Inflammatory macrophage treated with lipopolysaccharide for 1 hour (primary cell): ENCODE measurements at regions not wholly inside any gene's neighbourhood (a gene's known extent, or its start where the extent isn't known, plus 50 kb on each side); places are given as distances from the start of the nearest gene placed in this dataset.

Source experiments
- DNase-seq, 2 donors: peaks; one replicate each; pipeline ENCODE4 v3.0.0-alpha.2; 2020 to 2022

DNA sequence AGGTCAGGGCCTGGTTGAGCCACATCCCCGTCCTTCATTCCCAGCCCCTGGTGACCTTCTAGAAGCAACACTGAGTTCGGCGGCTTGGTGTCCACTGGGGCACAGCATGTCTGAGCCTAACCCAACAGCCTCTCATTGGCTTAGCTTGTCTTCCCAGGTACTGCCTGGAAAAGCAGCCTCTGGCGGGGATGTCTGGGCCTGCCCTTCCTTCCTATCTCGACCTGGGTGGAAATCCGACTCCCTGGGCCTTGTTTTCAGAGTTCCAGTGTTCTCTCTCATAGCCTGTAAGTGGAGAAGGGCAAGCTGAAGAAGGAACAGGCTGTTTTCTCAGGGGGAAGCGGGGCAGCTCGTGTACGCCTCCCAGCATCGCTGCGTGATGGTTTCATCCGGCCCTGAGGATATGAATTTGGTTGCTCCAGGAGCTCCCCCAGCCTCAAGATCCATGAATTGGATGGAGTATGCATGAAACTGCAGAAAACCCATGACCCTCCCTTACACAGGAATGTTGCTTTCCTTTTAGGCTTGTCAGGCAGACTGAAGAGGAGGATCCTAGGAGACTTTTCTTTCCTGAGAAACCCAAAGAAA is 116.5 kb upstream of the IRF2BP2 start:
- no peak for DNase-seq

DNA sequence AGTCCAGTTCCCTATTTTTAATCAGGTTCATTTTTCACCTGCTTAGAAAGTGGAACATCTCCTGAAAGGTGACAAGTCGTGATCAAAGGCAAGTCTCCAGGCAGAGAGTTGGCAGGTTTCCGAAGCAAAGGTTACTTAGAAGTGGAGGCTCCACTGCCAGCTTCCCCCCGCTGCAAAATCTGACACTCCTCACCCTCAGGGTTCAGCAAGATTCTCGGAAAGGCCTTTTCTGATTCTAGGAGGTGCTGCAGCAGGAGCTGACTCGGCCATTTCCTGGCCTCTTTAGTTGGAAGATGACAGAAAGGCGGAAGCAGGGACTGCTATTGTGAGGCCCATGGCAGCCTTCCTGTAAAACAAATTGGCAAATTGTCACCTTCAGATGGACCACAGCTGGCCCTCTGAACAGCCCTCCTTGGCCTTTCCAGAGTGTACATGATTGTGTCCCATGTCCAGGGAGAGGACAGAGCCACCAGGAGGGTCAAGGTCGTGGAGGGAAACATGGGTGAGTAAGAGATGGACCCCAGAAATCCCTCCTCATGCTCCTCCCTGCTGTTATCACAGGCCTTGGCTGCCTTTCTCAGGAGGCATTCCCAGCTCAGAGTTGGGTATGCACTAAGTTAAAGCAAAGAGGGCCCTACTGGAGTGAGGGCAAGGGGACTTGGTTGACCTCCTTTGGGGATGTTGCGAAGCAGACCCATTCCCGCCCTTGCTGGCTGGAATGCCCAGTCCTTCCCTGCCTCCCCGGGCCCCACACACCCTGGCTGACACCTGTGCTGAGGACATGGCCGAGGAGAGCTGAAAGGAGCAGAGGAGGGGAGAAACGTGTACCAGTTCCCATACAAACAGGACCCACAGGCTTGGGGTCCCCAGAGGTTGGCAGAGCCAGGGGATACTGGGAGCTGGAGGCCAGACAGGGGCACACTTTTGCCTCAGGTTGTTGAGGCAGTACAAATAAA is 115.5 kb upstream of the IRF2BP2 start:
- DNase-seq, result peak in 1 of 2 donors; percentile 61

DNA sequence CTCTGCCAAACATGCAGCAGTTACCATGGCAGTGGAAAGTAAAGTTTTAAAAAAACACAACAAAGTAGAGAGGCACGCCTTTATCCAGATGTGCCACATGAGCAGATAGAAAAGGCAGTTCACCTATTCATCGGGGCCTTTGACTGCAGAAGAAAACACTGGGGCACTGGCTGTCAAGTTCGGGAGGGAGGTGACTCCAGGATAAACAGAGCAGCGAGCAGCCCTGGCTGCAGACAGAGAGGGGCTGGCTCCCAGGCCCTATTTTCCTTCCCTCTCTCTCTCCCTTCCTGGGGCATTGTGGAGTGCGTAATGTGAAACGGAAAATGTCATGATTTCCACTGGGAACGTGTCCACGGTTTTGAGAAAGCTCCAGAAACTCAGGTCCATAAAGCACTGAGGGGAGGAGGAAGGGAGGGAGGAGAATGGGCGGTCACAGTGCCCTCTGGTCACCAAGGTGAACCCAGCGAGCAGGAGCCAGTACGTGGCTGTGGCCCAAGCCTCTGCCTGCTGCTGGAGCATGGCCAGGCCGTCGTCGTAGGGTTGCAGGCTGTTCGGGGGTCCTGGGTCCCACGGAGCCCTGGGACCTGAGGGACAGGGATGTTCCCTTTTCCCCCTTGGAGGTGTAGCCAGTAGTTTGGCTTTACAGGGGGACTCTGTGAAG is 114.7 kb upstream of the IRF2BP2 start:
- DNase-seq, result no peak

DNA sequence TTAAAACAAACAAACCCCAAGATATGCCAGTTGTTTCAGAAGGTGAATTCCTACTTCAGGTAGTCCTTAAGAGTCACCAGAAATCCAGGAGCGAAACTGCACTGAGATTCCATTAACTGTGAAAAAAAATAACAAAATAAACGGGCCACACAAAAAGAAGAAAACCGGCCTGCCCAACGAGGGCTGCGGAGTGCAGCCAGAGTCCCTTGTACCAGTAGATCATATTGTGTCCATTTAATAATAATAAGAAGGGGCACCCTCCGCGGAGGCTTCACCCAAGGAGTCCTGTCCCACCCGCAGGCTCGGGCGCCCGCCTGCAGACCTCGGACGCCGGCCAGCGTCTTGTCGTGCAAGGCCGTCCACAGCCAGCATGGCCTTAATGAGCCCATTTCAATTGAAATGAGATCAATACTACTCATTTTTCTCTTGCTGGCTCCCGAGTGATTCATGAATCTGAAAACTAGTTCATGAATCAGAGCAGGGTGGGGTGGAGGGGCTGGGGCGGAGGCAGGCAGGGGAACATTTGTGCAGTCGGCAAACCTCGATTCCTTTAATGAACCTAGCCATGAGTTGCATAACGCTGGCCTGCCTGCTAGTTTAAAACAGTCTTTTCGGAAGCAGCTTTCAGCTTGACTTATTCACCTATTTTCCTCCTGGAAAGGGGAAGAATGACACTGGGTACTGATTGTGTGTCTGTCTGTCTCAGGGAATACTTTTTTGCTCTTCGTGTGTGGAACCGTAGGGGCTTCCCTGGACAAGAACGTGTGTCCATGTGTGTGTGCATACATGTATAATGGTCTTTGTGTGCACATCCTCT is 113.1 kb upstream of the IRF2BP2 start:
- DNase-seq, result peak; percentile 61

DNA sequence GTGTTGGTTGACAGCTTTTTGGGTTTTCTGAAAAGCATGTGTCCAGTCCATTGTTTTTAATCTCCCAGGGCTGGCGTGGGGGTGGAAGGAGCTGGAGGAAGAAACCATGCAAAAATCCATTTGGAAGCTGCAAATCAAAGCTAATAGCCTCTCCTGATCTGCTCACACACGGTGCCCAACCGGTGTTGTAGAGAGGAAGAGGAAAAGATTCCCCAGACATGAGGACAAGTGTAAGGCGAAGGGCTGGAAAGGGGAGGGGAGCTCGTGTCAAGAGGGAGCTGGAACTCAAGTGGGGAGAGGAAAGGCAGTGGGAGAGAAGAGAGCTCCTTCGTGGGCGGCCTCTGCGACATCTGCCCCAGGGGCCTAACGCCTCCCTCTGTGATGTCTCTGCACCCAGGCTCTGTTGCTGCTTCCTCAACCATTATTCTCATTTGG is 112.3 kb upstream of the IRF2BP2 start:
- DNase-seq, result peak in 1 of 2 donors; percentile 22

DNA sequence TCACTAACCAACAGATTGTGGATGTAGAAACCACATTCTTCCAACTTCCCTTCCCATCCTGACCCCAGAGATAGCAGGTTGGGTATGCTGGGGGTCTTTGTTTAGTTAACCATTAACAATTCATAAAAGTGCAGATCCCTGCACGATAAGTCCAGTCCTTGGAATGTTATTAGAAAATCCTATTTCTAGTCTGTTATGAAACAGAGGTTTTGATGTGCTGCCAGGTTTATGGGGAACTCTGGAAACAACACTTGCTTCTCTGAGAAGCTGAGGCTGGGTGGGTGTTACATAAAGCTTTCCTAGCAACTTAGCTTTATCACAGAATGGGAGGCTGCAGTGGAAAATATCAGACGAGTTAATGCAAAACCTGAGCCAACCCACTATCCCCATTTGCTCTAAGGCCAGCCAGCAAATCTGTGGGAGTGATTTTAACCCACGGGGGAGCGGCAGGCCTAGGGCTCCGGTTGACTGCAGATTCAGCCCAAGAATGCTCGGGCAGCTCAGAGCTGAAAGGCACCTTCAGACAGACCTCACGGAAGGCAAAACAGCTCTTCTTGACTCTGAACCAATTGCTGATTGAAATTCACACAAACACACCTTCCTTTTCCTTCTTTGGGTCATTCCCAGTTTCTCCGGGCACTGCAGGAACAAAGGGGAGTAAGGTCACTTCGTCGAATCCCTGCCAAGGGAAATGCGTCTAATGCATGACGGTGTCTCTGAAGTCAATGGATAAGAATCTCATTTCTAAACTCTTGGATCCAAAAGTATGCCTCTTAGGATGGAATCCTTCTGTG is 111.7 kb upstream of the IRF2BP2 start:
- peak; percentile 29 for DNase-seq

DNA sequence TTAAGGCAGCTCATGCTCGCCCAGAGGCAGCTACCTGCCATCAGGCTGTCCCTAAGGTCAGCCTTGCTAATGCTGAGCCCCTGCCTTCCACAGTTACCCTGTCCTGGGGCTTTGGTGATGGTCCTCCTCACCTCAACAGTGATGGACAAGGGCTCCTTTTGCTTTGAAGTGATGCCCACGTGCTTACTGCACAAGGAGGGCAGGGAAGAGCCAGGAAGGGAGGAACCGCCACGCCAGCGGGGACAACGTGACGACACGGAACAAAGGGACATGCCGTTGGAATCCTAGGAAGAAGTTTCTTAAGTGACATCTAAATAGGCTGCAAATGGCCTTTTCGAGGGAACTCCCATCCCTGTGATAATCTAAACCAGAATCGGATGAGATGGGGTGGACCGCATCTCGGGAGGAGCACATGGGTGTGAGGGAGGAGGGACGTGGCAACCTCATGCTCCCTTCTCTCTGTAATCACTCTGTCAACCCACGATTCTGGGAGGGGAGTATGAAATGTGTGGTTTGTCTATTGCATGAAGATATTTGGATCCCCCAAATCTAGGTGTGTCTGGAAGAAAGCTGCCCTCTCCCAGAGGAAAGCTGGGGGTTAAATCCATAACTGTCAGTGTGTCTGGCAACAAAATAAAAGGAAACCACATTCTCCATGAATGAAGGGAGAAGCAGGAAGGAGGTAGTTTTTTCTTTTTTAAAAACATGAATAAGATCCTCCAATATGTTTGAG is 110.9 kb upstream of the IRF2BP2 start:
- no peak for DNase-seq

DNA sequence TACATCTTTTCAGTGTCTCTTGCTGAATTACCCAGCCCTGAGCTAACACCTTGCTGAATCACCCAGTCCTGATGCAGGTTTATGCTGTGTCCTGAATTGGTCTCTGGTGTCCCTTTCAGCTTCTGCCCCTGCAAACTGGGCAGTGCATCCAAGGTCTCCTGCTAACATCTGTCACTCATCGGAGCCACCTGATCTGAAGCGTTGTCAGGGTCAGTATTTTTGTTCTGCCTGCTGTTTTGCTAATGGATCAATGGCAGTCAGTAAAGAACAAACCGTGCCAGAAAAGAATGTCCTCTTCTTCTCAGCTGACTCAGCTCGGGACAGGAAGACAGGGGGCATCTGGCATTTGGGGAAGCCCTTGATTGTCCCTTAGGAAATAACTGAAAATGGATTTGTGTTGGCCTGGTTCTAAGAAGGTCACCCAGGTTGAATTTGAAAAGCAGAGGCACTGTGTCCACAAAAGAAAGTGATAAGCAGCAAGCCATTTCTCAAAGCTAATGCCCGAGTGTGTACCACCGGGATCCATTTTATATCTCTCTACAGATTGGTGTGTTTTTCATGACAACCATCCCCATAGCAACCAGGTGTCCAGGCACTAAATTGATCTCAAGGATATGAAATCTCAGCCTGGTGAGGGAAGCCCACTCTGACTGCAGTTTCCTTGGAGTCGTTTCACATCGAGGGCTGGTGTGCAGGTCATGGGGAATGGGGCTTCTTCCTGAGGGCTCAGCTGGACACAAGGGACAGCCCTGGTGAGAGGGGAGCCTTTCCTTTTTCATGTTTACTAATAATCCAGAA is 109.7 kb upstream of the IRF2BP2 start:
- no peak for DNase-seq

DNA sequence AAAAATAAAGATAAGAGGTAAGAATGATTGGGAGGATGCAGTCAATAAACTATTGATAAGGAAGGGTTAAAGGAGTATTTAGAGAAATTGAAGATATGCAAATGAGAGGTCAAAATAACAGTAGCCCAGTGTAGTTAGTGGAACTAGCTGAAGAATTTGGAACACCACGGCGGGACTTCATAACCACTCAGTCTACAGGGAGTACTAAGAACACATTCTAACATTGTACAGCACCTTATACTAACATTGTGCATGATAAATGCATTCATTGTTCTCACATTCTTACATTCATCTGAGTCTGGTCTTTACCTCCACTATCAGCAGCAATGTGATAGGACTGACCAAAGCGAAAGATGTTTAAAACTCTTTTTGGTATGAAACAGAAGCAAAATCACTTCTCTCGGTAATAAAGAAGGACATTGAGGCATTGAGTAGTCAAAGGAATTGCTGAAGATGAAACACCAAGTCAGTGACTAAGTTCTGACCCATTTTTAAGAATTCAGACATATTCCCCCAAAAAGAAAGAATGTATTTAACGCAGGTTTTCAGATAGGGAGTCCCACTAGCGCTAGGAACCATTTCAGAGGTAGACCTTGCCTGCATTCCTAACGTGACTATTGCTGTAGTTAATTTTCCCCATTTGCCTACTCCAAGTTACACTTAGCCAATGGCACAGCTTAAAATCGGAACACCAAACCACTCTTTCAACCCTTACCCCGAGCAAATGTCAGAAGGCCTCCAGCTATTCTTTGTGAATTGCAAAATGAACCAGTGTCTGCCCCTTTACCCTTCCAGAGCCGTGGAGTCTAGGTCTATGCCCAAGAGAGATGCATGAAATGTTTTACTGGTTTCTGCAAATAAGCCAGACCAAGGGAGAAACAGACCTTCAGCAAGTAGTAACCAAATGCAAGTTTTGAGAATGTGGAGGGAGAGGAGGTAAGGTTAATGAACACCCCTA is 108.8 kb upstream of the IRF2BP2 start:
- no peak for DNase-seq

DNA sequence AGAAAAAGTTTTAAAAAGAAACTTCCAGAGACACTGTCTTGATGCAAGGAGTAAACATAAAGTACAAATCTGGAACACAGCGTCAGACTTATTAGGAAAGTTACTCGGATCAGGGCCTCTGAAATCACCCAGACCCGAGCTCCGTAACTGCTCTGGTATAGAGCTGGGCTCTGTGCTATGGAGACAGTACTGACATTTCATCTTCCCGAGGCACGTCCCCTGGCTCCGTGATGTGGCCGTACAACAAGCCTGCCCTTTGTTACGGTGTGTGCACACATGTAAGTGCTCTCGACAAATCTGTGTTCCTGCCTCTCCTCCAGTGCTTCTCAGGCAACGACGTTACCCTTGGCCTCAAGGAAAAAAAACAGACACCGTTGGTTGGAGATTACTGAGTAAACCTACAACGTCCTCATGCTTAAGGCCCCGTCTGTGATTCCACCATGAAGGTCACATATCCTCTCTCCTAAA is 107.0 kb upstream of the IRF2BP2 start:
- no peak for DNase-seq

DNA sequence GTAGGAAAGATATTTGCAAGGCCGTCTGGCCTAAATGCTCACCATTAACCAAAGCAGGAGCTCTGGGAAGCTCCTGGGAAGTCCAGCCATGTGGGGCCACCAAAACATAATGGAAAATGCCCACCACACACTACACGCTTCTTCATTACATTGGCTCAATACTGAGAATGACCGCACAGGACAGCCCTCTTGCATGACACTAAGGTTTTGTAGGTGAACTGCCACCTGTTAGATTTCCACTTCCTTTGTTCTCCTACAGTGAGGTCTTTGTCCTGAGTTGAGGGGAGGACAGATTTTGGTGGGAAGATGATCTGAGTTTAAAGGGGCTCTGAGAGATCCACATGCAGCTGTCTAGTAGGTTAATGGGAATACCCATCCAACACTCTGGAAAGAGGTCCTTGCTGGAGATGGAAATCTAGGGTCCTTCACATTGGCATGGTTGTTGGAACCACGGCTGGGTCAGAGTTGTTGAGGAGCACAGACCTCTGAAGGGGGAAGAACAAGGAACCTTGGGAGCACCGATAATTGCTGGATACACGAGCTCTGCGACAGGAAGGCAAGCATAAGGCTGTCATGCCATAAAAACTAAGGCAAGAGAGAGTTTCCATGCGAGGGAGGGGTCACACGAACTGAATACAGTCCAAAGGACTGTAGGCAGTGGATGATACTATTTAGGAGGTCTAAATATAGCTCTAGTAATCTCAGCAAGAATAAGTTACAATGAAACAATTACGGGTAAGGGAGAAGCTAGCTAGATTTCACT is 105.5 kb upstream of the IRF2BP2 start:
- DNase-seq, result no peak

DNA sequence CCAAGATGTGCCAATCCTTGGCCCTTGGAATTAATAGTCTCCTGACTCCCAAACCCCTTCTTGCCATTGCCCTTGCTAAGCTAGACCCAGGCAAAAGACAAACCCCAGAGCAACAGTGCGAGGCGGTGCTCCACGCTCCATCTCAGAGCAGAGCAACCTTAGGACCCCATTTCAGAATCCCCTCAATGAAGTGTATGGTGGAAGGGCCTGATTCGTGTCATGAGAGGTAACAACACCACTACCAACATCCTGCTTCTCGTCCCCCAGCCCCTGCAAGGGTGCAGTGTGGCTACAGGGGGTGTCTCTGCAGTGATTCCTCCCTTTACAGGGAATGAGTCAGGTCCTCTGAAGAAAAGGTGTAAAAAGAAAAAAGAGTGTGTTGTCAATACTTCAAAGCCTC is 103.9 kb upstream of the IRF2BP2 start:
- DNase-seq, result no peak

DNA sequence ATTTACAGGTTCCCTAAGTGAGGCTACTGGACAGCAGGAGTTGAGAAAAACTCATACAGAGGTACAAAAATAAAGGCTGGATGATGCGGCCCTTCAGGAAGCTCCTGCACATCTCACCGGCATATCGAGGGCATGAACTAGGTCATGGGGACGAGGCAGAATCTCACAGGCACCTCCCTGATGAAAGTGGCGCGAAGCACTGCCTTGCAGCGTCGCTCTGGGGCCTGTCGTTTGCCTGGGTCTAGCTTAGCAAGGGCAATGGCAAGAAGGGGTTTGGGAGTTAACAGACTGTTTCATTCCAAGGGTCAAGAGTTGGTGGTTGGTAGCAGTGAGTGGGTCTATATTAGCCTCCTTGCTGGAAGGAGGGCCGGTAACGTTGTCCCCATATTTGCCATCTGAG is 103.5 kb upstream of the IRF2BP2 start:
- no peak for DNase-seq

DNA sequence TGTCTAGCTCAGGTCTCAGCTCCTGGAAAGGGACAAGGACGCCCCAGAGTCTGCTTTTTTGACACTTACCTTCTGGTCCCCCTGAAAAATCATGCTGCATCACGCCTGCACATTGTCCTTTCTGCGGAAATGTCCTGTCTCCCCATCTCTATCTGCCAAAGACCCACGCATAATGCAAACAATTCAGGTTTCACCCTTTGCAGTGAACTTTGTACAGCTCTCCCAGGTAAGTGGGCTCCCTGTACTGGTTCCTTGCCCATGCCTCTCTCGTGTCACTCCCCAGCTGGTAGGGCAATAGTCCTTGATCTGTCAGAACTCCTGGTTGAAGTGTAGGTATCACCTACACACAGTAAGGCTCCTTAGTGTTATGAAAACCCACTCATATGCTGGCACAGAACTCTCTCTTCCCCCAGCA is 102.9 kb upstream of the IRF2BP2 start:
- DNase-seq, result no peak

DNA sequence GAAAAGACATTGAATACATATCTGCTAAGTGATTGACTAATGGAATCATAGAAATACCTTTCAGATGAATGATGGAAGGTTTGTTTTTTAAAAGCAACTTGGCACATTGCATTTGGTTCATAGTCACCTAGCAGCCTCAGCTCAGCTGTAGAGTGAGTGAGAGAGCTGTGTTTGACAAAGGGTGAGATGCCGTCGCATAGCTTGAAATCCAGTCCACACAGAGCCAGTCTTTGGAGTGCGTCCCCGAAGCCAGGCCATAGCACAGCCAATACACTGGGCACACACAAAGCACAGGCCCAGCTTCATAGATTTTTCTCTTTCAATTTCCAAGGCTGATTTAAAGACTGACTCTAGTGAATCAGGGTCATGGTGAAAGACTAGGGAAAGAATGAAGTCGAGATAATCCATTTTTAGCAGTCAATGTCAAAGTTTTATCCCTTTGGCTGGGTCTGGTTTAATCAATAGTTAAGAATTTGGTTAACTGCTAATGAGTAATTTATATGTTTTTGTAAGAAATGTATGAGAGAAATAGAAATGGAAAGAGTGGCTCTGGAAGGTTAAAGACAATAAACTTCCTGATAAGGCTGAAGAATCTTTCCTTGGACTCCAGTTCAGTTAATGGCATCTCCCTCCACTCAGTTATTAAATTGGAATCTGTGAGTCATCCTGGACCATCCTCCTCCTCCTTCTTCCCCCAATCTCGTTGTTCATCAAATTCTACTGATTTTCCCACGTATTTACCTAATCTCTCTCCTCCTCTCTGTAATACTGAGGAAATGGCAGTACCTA is 101.2 kb upstream of the IRF2BP2 start:
- no peak for DNase-seq

DNA sequence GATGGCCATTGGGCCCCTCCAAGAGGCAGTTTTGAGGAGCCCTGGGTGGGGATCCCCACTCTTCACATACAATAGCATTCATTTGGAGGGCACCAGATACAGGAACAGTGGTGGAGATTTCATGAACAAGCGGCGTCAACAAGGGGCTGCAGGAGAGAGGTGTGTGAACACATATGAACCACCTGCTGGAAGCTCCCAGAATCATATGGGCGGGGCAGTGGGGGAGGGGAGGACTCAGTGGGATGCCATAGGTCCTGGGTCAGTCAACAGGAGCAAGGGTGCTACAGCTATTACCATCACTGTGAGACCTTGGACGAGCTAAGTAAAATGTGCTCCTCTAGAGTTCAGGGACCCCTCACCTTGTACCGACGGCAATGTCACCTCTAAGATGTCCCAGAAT is 100.4 kb upstream of the IRF2BP2 start:
- no peak for DNase-seq

DNA sequence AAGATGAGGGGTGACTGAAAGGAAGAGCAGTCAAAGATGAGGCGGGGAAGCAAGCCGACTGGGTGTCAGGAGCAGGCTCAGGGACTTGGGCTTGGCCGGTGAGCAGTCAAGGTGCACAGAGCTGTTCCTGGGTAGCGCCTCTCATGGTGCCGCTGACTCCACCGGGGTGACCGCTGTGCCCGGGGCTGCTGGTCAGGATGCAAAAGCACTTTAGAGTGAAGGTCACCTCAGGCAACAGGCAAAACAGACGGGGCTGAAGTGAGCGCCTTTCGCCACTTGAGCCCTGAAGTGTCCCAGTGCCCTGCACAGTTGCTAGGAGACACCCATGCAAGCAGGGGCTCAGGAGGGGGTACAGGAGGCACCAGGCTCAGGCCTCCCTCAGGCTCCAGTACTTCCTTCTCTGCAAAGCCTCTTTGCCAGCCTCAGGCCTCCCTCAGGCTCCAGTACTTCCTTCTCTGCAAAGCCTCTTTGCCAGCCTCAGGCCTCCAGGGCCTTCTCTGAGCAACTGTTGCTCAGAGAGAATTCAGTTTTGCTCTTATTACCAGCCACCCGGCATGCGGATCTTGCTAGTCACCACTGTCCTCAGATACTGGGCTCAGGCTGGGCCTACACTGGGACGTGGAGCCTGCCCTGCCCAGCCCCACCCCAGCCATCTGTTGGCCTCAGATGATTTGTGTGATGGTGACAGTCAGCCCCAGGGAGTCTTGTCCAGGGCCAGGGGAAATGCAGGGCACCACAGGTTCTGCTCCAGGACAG is 99.7 kb upstream of the IRF2BP2 start:
- no peak for DNase-seq
